ENCODE measurements at regions not wholly inside any gene's neighbourhood (a gene's known extent, or its start where the extent isn't known, plus 50 kb on each side); places are given as distances from the start of the nearest gene placed in this dataset.
A peak's percentile ranks its signal among the peaks of the same experiment; 100 is the strongest.

DNA sequence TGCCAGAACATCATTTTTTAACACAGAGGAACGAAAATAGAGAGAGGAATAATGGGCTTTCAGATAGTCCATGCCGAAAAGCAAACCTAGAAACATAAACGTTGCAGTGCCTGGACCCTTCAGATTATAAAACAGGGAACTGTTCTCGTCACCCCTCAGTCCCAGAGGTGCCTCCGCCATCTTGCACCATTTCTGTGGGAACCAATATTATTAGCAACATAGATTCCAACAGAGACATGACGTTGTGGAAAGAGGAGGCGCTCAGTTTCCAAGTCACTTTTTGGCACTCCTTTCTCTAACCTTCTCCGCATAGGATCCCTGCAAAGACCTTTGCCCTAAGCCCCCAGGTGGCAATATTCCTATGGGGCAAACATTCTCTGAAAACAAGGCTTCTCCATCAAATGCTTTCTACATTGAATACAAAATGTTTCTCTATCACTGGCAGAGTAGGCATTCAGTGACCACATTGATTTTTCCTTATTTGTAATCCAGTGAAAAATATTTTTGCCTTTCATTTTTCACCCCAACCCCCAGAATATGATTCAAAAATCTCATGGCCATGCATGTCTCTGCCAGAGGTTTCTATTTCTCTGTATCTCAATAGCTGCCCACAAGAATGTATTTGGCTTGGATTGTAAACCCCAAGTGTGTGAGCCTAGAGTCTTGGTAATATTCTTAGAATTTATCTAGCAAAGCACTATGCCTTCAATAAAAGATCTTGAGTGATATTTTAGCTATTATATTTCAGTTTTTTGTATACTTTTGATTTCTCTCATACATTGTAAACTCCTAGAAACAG is 500.8 kb upstream of the WWC1 start:
- DNase-seq: no peak
- Histone ChIP-seq H3K27ac (peak overlapping the region; percentile 72 to 76), H3K9me3 (no peaks in the 10 kb centered on the region), H3K27me3 (no peaks in the 10 kb centered on the region), H3K4me3 (peak overlapping the region; percentile 46 to 48), H3K36me3 (no peaks in the 10 kb centered on the region), H3K4me1 (peaks cover 0 to 24% (median 2%) of the 10 kb centered on the region in 4 donors)
- TF ChIP-seq, protein P1, sequence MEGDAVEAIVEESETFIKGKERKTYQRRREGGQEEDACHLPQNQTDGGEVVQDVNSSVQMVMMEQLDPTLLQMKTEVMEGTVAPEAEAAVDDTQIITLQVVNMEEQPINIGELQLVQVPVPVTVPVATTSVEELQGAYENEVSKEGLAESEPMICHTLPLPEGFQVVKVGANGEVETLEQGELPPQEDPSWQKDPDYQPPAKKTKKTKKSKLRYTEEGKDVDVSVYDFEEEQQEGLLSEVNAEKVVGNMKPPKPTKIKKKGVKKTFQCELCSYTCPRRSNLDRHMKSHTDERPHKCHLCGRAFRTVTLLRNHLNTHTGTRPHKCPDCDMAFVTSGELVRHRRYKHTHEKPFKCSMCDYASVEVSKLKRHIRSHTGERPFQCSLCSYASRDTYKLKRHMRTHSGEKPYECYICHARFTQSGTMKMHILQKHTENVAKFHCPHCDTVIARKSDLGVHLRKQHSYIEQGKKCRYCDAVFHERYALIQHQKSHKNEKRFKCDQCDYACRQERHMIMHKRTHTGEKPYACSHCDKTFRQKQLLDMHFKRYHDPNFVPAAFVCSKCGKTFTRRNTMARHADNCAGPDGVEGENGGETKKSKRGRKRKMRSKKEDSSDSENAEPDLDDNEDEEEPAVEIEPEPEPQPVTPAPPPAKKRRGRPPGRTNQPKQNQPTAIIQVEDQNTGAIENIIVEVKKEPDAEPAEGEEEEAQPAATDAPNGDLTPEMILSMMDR (IDR thresholded peaks at IDR 0.05): no peak
- intact Hi-C loops (cut with DNase I; ENCODE audit: low total_unique reads): no loop called here

GRCh38 chr5:167792514-167792913 is 498.9 kb upstream of the WWC1 start:
- intact Hi-C loops (cut with DNase I; ENCODE audit: low total_unique reads): no loop called here
- no peak for DNase-seq
- TF ChIP-seq, protein P1 (IDR thresholded peaks at IDR 0.05): no peak
- Histone ChIP-seq H3K4me3 (no peak overlapping the region), H3K36me3 (no peaks in the 10 kb centered on the region), H3K9me3 (no peaks in the 10 kb centered on the region), H3K27ac (no peak overlapping the region), H3K27me3 (no peaks in the 10 kb centered on the region), H3K4me1 (peaks cover 0 to 13% (median 2%) of the 10 kb centered on the region in 4 donors)

DNA sequence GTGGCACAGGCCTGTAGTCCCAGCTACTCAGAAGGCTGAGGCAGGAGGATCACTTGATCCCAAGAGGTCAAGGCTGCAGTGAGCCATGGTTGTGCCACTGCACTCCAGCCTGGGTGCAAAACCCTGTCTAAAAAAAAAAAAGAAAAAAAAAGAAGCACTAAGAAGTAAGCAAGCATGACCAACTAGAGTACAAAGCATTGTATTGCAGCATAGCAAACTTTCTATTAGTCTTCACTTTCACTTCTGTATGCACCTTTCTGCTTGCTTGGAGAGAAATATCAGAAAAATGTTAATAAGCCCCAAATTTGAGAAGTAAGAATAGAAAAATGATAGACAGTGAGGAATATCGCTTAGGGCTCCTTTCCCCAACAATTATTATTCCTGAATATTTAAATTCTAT is 497.7 kb upstream of the WWC1 start:
- peaks cover 0 to 13% (median 2%) of the 10 kb centered on the region in 4 donors for H3K4me1 ChIP-seq
- no peak overlapping the region for H3K4me3 ChIP-seq
- no peaks in the 10 kb centered on the region for H3K36me3 ChIP-seq
- intact Hi-C loops (cut with DNase I; ENCODE audit: low total_unique reads): no loop called here
- TF ChIP-seq, protein P1 (IDR thresholded peaks at IDR 0.05): no peak
- no peaks in the 10 kb centered on the region for H3K27me3 ChIP-seq
- H3K27ac ChIP-seq: no peak overlapping the region
- no peak for DNase-seq
- H3K9me3 ChIP-seq: no peaks in the 10 kb centered on the region

- intact Hi-C loops (cut with DNase I; ENCODE audit: low total_unique reads): no loop called here
- Histone ChIP-seq H3K4me1 (peaks cover 0 to 17% (median 2%) of the 10 kb centered on the region in 4 donors), H3K27me3 (no peaks in the 10 kb centered on the region), H3K9me3 (no peaks in the 10 kb centered on the region), H3K4me3 (no peak overlapping the region), H3K27ac (no peak overlapping the region), H3K36me3 (no peaks in the 10 kb centered on the region)
- TF ChIP-seq, protein P1 (IDR thresholded peaks at IDR 0.05): no peak
- DNase-seq: no peak
Measured at GRCh38 chr5:167794121-167794520, 497.3 kb upstream of the WWC1 start.

DNA sequence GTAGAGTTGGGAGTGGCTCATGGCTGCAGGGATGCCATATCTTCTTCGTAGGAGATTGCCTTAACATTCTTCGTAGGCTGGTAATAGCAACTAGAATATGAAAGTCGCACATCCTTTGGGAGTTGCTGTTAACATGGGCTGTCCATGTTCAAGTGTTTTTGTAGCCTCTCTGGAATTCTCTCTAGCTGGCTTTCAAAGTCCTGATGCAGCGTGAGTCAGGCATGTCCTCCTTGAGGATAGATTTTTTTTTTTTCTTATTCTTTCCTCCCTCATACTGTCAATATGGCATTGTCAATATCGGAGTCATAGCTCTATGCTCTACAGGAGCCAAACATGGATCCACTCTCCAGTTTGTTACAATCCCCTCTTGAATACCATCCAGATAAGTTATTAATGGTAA is 494.8 kb upstream of the WWC1 start:
- Histone ChIP-seq H3K36me3 (no peaks in the 10 kb centered on the region), H3K4me1 (peaks cover 0 to 5% (median 0%) of the 10 kb centered on the region in 4 donors), H3K4me3 (no peak overlapping the region), H3K27me3 (no peaks in the 10 kb centered on the region), H3K9me3 (no peaks in the 10 kb centered on the region), H3K27ac (no peak overlapping the region)
- TF ChIP-seq, protein P1 (IDR thresholded peaks at IDR 0.05): no peak
- no peak for DNase-seq
- intact Hi-C loops (cut with DNase I; ENCODE audit: low total_unique reads): no loop called here

Measured in tibial artery (tissue), 4 donors.